Endothelial cell of umbilical vein (primary cell): ENCODE measurements at regions not wholly inside any gene's neighbourhood (a gene's known extent, or its start where the extent isn't known, plus 50 kb on each side); places are given as distances from the start of the nearest gene placed in this dataset.

ENCODE experiments used
- BruUV-seq: library from RNA; stranded (reverse); fragments of 400-500 nt; replicated peaks from 2 replicates; lab custom pipeline; 2021; lab: Mats Ljungman, UMichigan
- CTCF ChIA-PET: fragments of 300-600, 350-600 bp; sonication (Branson Sonifier 250); formaldehyde crosslinking; loops from one replicate; lab custom pipeline; 2021; ENCODE audit warnings: antibody characterized with exemption, inconsistent platforms; lab: Charles Lee
- POLR2A ChIA-PET: fragments of 300-600, 350-600 bp; sonication (Branson Sonifier 250); formaldehyde crosslinking; loops from one replicate; lab custom pipeline; 2021; ENCODE audit warnings: antibody characterized with exemption, inconsistent platforms; lab: Charles Lee
- DNase-seq: peaks from one replicate; pipeline ENCODE4 v3.0.0-alpha.2; 2011; ENCODE audit warnings: low read depth, low spot score
- FAIRE-seq: peaks from 2 replicates; lab custom pipeline; 2011; peaks lifted over from hg19 to GRCh38; lab: Jason Lieb, UNC
- H2AFZ ChIP-seq: 2 replicates; pipeline ENCODE4 v1.6.0; 2012; ENCODE audit warnings: low read depth, low read length, control low read depth, inconsistent platforms
- H3K27ac ChIP-seq: 2 replicates; pipeline ENCODE4 v1.5.1; 2011; ENCODE audit warnings: low read depth, mild to moderate bottlenecking, control low read depth, low read length, moderate library complexity; ENCODE audit not compliant: insufficient read depth
- H3K27me3 ChIP-seq, 2 experiments: 2 replicates each; pipeline versions ENCODE4 v1.6.0 to v1.6.1; 2011; ENCODE audit warnings: low read length in 2 of 2, mixed read lengths in 1 of 2; ENCODE audit not compliant: control insufficient read depth in 2 of 2, insufficient read depth in 2 of 2
- H3K36me3 ChIP-seq, 2 experiments: 2 replicates in 1 of 2; 3 replicates in 1 of 2; pipeline ENCODE4 v1.5.1; 2011; ENCODE audit warnings: low read length in 2 of 2, mild to moderate bottlenecking in 1 of 2, moderate library complexity in 1 of 2; ENCODE audit not compliant: control insufficient read depth in 2 of 2, insufficient read depth in 2 of 2; ENCODE audit errors: extremely low read depth in 1 of 2
- H3K4me1 ChIP-seq: 3 replicates; pipeline ENCODE4 v1.5.1; 2011; ENCODE audit warnings: mild to moderate bottlenecking, low read length; ENCODE audit not compliant: control insufficient read depth, insufficient read depth; ENCODE audit errors: extremely low read depth
- H3K4me2 ChIP-seq: 2 replicates; pipeline ENCODE4 v1.6.1; 2011; ENCODE audit warnings: low read length, control low read depth, mixed read lengths; ENCODE audit not compliant: insufficient read depth
- H3K4me3 ChIP-seq, 3 experiments: fragments of 200-600 bp in 1 of 3; sonication (generic), shearing (Covaris generic) in 1 of 3; replicated peaks in 1 of 3; 2 replicates each; pipeline ENCODE4 v1.5.1; 2011 to 2016; ENCODE audit warnings: control low read depth in 3 of 3, low read length in 3 of 3, mild to moderate bottlenecking in 2 of 3, inconsistent platforms in 1 of 3, low read depth in 1 of 3, moderate library complexity in 1 of 3; ENCODE audit not compliant: insufficient read depth in 1 of 3
- H3K79me2 ChIP-seq: 2 replicates; pipeline ENCODE4 v1.6.0; 2012; ENCODE audit warnings: low read length, inconsistent platforms; ENCODE audit not compliant: control insufficient read depth, insufficient read depth
- H3K9ac ChIP-seq: replicated peaks from 2 replicates; pipeline ENCODE3; 2011; ENCODE audit warnings: low read length, control low read depth; ENCODE audit not compliant: insufficient read depth; ENCODE audit errors: extremely low read depth
- H3K9me1 ChIP-seq: replicated peaks from 3 replicates; pipeline ENCODE4 v1.6.0; 2011; ENCODE audit warnings: mild to moderate bottlenecking, low read length; ENCODE audit not compliant: control insufficient read depth, insufficient read depth; ENCODE audit errors: extremely low read depth
- H3K9me3 ChIP-seq: replicated peaks from 2 replicates; pipeline ENCODE4 v1.5.1; 2012; ENCODE audit warnings: low read length, inconsistent platforms; ENCODE audit not compliant: control insufficient read depth, insufficient read depth
- H4K20me1 ChIP-seq: replicated peaks from 2 replicates; pipeline ENCODE3; 2011; ENCODE audit warnings: mild to moderate bottlenecking, low read length; ENCODE audit not compliant: control insufficient read depth, insufficient read depth; ENCODE audit errors: extremely low read depth
- EZH2 ChIP-seq: IDR thresholded peaks from 2 replicates; pipeline ENCODE4 v1.6.1; 2012; ENCODE audit warnings: borderline replicate concordance, low read depth, mild to moderate bottlenecking, moderate library complexity, low read length, inconsistent platforms; ENCODE audit not compliant: severe bottlenecking
- FOS ChIP-seq: IDR thresholded peaks from 2 replicates; pipeline ENCODE4 v1.6.1; 2011; ENCODE audit warnings: mild to moderate bottlenecking, low read length, moderate library complexity, borderline replicate concordance; ENCODE audit not compliant: insufficient read depth
- GATA2 ChIP-seq: IDR thresholded peaks from 2 replicates; pipeline ENCODE4 v1.7.0; 2011; ENCODE audit warnings: low read depth, mild to moderate bottlenecking, moderate library complexity, mixed read lengths, low read length; ENCODE audit not compliant: insufficient read length, insufficient read depth
- JUN ChIP-seq: IDR thresholded peaks from 2 replicates; pipeline ENCODE4 v1.6.1; 2011; ENCODE audit warnings: borderline replicate concordance, low read depth; ENCODE audit not compliant: insufficient read length, insufficient read depth
- MYC ChIP-seq: IDR thresholded peaks from one replicate; pipeline ENCODE4 v1.6.1; 2011; ENCODE audit warnings: mild to moderate bottlenecking, low read depth, low read length
- POLR2A ChIP-seq: IDR thresholded peaks from 2 replicates; pipeline ENCODE4 v1.6.1; 2012; ENCODE audit warnings: low read depth, mild to moderate bottlenecking, control low read depth, low read length
- POLR2AphosphoS5 ChIP-seq: IDR thresholded peaks from 2 replicates; pipeline ENCODE4 v1.6.1; 2012; ENCODE audit warnings: low read depth, mild to moderate bottlenecking, control low read depth, low read length, moderate library complexity; ENCODE audit not compliant: insufficient read depth
- dilution Hi-C: fragments of 300-500 bp; cut with MboI; formaldehyde crosslinking; loops from one replicate; pipeline ENCODE4 v1.15.0; 2019; ENCODE audit warnings: low sequenced_read_pairs; ENCODE audit not compliant: extremely low pct_ligation_motif_present
- intact Hi-C: fragments of 100-400 bp; cut with micrococcal nuclease; formaldehyde crosslinking; loops from one replicate; pipeline ENCODE4 v1.10.0; 2022
- TF ChIP-seq, protein P1 (sequence below), 2 donors: IDR thresholded peaks; 1 replicate in 1 of 2; 2 replicates in 1 of 2; pipeline ENCODE4 v1.5.1; 2011; ENCODE audit warnings: low read length in 2 of 2, mild to moderate bottlenecking in 2 of 2, moderate library complexity in 2 of 2, control low read depth in 1 of 2, inconsistent platforms in 1 of 2, low read depth in 1 of 2; ENCODE audit not compliant: insufficient read depth in 1 of 2; ENCODE audit errors: extremely low read depth in 1 of 2
- TF ChIP-seq, protein P2 (sequence below): IDR thresholded peaks from 2 replicates; pipeline ENCODE4 v1.6.1; 2011; ENCODE audit not compliant: insufficient read depth, insufficient read length

DNA sequence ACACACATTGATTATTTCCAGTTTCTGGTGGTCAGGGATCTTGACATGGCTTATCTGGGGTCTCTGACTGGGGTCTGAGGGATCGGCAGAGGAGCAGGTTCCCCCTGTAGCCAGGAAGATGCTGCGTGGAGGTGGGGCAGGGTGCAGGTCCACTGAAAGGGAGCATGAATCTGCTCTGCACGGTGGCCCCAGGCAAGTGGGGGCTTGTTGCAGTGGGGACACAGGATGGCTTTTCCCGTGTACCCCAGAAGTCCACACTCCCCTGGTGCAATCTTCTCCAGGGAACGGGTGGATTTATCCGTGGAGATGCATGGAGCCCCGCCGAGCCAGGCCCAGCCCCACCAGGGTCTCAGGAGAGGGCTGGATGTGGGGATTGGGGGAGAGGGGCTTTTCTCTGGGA lies 210.4 kb upstream of the C14orf180 start:
- DNase-seq (no peak), FAIRE-seq (no peak)
- Histone ChIP-seq H3K4me2 (no peak overlapping the region), H3K4me1 (no peaks in the 10 kb centered on the region), H3K9ac (no peak overlapping the region), H2AFZ (no peak overlapping the region), H3K4me3 (no peak overlapping the region), H3K36me3 (no peaks in the 10 kb centered on the region), H3K79me2 (no peaks in the 10 kb centered on the region), H3K27me3 (no peaks in the 10 kb centered on the region), H4K20me1 (no peaks in the 10 kb centered on the region), H3K9me3 (no peaks in the 10 kb centered on the region), H3K9me1 (no peaks in the 10 kb centered on the region), H3K27ac (no peak overlapping the region)
- TF ChIP-seq POLR2AphosphoS5, result no peak
- TF ChIP-seq, protein P1, sequence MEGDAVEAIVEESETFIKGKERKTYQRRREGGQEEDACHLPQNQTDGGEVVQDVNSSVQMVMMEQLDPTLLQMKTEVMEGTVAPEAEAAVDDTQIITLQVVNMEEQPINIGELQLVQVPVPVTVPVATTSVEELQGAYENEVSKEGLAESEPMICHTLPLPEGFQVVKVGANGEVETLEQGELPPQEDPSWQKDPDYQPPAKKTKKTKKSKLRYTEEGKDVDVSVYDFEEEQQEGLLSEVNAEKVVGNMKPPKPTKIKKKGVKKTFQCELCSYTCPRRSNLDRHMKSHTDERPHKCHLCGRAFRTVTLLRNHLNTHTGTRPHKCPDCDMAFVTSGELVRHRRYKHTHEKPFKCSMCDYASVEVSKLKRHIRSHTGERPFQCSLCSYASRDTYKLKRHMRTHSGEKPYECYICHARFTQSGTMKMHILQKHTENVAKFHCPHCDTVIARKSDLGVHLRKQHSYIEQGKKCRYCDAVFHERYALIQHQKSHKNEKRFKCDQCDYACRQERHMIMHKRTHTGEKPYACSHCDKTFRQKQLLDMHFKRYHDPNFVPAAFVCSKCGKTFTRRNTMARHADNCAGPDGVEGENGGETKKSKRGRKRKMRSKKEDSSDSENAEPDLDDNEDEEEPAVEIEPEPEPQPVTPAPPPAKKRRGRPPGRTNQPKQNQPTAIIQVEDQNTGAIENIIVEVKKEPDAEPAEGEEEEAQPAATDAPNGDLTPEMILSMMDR (IDR thresholded peaks at IDR 0.05; ENCODE audit: extremely low read depth in 1 of 2, insufficient read depth in 1 of 2, low read depth in 1 of 2, low read length in 2 of 2), result no peak
- no peak for TF ChIP-seq FOS
- TF ChIP-seq EZH2, result no peak
- TF ChIP-seq MYC, result no peak
- TF ChIP-seq GATA2, result no peak
- no peak for TF ChIP-seq POLR2A
- TF ChIP-seq JUN, result no peak
- TF ChIP-seq, protein P2, sequence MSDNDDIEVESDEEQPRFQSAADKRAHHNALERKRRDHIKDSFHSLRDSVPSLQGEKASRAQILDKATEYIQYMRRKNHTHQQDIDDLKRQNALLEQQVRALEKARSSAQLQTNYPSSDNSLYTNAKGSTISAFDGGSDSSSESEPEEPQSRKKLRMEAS, result no peak
- dilution Hi-C loops (no loop called here), intact Hi-C loops (no loop called here)
- ChIA-PET POLR2A (no interaction called here), CTCF (interaction anchor here (1.6 kb wide), 1 partner anchor 10 kb away, joined by 3 read pairs; no protein-coding TSS in a partner anchor)
- no TSS peak for BruUV-seq
